Spleen (tissue), 11 donors: ENCODE measurements at regions not wholly inside any gene's neighbourhood (a gene's known extent, or its start where the extent isn't known, plus 50 kb on each side); places are given as distances from the start of the nearest gene placed in this dataset.

Source experiments
- DNase-seq: peaks from one replicate; pipeline ENCODE4 v3.0.0-alpha.2; 2020
- H3K27ac ChIP-seq, 8 donors: fragments of 200-600 bp; sonication (generic) in 7 of 8; 1 replicate in 4 of 8; 2 replicates in 4 of 8; pipeline versions ENCODE4 v1.5.0 to v1.8.0; 2016 to 2021; ENCODE audit warnings: inconsistent platforms in 4 of 8, mild to moderate bottlenecking in 4 of 8, moderate library complexity in 1 of 8
- H3K27me3 ChIP-seq, 7 donors: fragments of 200-600 bp; sonication (generic) in 6 of 7; replicated peaks in 1 of 7; 1 replicate in 4 of 7; 2 replicates in 3 of 7; pipeline versions ENCODE4 v1.5.0 to v1.8.0; 2016 to 2021; ENCODE audit warnings: inconsistent platforms in 3 of 7, mild to moderate bottlenecking in 1 of 7
- H3K36me3 ChIP-seq, 6 donors: fragments of 200-600 bp; sonication (generic) in 5 of 6; 1 replicate in 4 of 6; 2 replicates in 2 of 6; pipeline versions ENCODE4 v1.5.0 to v1.8.0; 2016 to 2021; ENCODE audit warnings: inconsistent platforms in 2 of 6
- H3K4me1 ChIP-seq, 6 donors: fragments of 200-600 bp; sonication (generic) in 5 of 6; 1 replicate in 3 of 6; 2 replicates in 3 of 6; pipeline versions ENCODE4 v1.5.0 to v1.8.0; 2016 to 2021; ENCODE audit warnings: inconsistent platforms in 3 of 6
- H3K4me3 ChIP-seq, 8 donors: fragments of 200-600 bp; sonication (generic) in 7 of 8; 1 replicate in 4 of 8; 2 replicates in 4 of 8; pipeline versions ENCODE4 v1.5.0 to v1.8.0; 2016 to 2021; ENCODE audit warnings: inconsistent platforms in 4 of 8, mild to moderate bottlenecking in 4 of 8, moderate library complexity in 2 of 8
- H3K9me3 ChIP-seq, 8 donors: fragments of 200-600 bp; sonication (generic) in 7 of 8; 1 replicate in 4 of 8; 2 replicates in 4 of 8; pipeline versions ENCODE4 v1.5.0 to v1.8.0; 2016 to 2021; ENCODE audit warnings: inconsistent platforms in 4 of 8
- CTCF ChIP-seq, 11 experiments: fragments of 200-600 bp in 7 of 11; fragments of 450-650 bp in 4 of 11; sonication (generic) in 4 of 11; IDR thresholded peaks in 8 of 11; conservative IDR thresholded peaks in 3 of 11; 1 replicate in 7 of 11; 2 replicates in 4 of 11; pipeline versions ENCODE4 v1.4.0 to v1.8.0; 2016 to 2021; ENCODE audit warnings: antibody characterized with exemption in 11 of 11, inconsistent platforms in 4 of 11, mild to moderate bottlenecking in 1 of 11
- POLR2A ChIP-seq, 3 donors: fragments of 450-650 bp; IDR thresholded peaks; one replicate each; pipeline ENCODE4 v1.5.1; 2017; ENCODE audit warnings: antibody characterized with exemption in 3 of 3, mild to moderate bottlenecking in 1 of 3
- POLR2AphosphoS5 ChIP-seq, 3 donors: sonication (generic); formaldehyde crosslinking; IDR thresholded peaks; one replicate each; pipeline ENCODE4 v1.5.1; 2017; ENCODE audit warnings: antibody characterized with exemption in 3 of 3
- WGBS, 5 donors: extraction: QIAGEN DNeasy Blood & Tissue Kit in 3 of 5; methylation state at CpG; one replicate each; pipeline versions ENCODE4 v1.1.5 to v1.1.7; 2013 to 2018; 5-methylcytosine and 5-hydroxymethylcytosine counted together
- intact Hi-C: fragments of 100-400 bp; cut with DNase I; formaldehyde crosslinking; loops from one replicate; pipeline ENCODE4 v1.15.0; 2023; ENCODE audit warnings: low total_unique reads
- donor health status: healthy with polysubstance abuse.
- donor health status: DM: no; HTN: no; CAD: no; lungs with moderate emphysema.
- donor health status: DM: no; HTN: no; CAD: no.
- donor health status: Bipolar disorder and iron deficiency.
- donor health status: healthy.
- donor health status: DM: no; HTN: no; CAD: no.
- donor health status: DM: yes; HTN: yes; CAD: no.

DNA sequence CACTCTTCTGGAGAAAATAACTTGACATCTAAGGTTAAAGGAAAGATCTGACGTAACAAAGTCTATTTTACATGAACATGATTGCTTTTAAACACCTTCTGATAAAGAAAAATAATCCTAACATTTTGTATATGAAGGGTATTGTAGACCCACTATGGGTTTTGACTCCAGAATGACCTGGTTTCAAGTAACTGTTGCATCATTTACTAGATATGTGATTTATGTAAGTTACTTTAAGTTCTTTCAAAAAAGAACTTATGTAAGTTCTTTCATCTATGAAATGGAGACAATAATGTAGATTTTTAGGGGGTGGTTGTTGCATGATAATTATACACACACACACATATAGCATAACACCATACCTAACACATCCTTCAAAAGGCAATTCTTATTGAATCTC, 147.6 kb upstream of the MIR17HG start:
- WGBS, 5 donors: 80 to 89% (median 86%) methylated on average over 1 of the region's 1 CpG
- H3K36me3 ChIP-seq: no peaks in the 10 kb centered on the region
- no peaks in the 10 kb centered on the region for H3K4me1 ChIP-seq
- H3K9me3 ChIP-seq: no peaks in the 10 kb centered on the region
- intact Hi-C loops: no loop called here
- H3K27ac ChIP-seq: no peak overlapping the region
- no peaks in the 10 kb centered on the region for H3K27me3 ChIP-seq
- H3K4me3 ChIP-seq: no peak overlapping the region
- TF ChIP-seq POLR2A (IDR thresholded peaks at IDR 0.05) (no peak), CTCF (IDR thresholded peaks at IDR 0.05 in 8 of 11, conservative IDR thresholded peaks at IDR 0.05 in 3 of 11) (no peak), POLR2AphosphoS5 (IDR thresholded peaks at IDR 0.05) (no peak)
- DNase-seq: no peak

DNA sequence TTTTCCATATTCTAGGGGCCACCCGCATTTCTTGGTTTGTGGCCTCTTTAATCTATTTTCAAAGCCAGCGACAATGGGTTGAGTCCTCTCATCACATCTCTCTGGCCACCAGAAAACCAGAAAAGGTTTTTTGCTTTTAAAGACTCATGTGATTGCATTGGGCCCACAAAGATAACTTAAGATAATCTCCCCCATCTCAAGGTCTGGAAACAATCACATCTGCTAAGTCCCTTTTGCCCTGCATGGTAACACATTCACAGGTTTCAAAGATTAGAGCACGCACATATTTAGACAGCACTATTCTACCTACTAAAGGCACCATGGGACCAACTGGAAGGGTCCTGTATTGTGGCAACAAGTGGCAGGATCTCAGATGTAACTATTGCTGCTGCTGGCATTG, 147.0 kb upstream of the MIR17HG start:
- no peak for DNase-seq
- Histone ChIP-seq H3K9me3 (no peaks in the 10 kb centered on the region), H3K27me3 (no peaks in the 10 kb centered on the region), H3K27ac (no peak overlapping the region), H3K4me1 (no peaks in the 10 kb centered on the region), H3K36me3 (no peaks in the 10 kb centered on the region), H3K4me3 (no peak overlapping the region)
- intact Hi-C loops: no loop called here
- TF ChIP-seq CTCF (IDR thresholded peaks at IDR 0.05 in 8 of 11, conservative IDR thresholded peaks at IDR 0.05 in 3 of 11) (no peak), POLR2A (IDR thresholded peaks at IDR 0.05) (no peak), POLR2AphosphoS5 (IDR thresholded peaks at IDR 0.05) (no peak)
- WGBS, 5 donors: 73 to 88% (median 85%) methylated on average over 3 of the region's 3 CpGs

DNA sequence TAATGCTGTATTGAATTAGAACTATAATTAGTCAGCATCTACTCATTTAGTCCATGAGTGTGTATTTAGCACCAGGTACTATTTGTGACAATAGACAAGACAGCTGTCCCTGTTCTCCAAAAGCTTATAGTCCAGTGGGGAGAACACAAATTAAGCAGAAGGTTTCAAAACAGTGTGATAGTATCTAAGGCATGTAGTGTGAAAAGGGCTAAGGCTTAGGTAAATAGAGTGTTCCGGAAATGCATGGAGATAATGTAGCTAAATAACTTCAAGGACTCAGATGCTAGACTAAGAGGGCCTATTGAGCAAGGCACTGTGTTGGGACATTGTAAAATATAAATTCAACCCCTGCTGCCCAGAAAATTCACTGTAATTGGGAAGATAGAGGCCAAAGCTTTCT, 144.1 kb upstream of the MIR17HG start:
- H3K4me3 ChIP-seq: no peak overlapping the region
- H3K27ac ChIP-seq: no peak overlapping the region
- H3K36me3 ChIP-seq: no peaks in the 10 kb centered on the region
- WGBS, 5 donors: 76 to 97% (median 89%) methylated on average over 1 of the region's 1 CpG
- H3K27me3 ChIP-seq: no peaks in the 10 kb centered on the region
- H3K4me1 ChIP-seq: no peaks in the 10 kb centered on the region
- DNase-seq: no peak
- H3K9me3 ChIP-seq: no peaks in the 10 kb centered on the region
- intact Hi-C loops: no loop called here
- TF ChIP-seq POLR2A (IDR thresholded peaks at IDR 0.05) (no peak), POLR2AphosphoS5 (IDR thresholded peaks at IDR 0.05) (no peak), CTCF (IDR thresholded peaks at IDR 0.05 in 8 of 11, conservative IDR thresholded peaks at IDR 0.05 in 3 of 11) (no peak)

DNA sequence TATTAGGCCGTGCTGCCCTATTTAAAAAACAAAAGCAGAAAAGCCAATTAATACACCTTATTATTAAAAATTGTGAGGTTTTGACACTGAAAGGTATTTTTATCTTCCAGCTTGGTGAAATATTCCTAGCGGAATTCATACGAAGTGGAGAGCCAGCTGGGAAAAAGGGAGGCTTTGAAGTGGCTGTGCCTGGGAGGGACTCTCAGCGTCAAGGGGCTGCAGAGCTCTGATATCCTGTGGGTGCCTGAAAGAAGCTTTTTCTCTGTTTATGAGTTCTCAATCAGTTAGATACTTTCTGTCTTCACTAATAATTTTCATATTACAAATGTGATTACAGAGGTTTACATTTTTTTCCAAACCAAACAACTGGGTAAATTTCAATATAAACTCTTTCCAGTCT, 140.2 kb upstream of the MIR17HG start:
- H3K27ac ChIP-seq: no peak overlapping the region
- no peaks in the 10 kb centered on the region for H3K9me3 ChIP-seq
- TF ChIP-seq CTCF (IDR thresholded peaks at IDR 0.05 in 8 of 11, conservative IDR thresholded peaks at IDR 0.05 in 3 of 11): no peak
- no peak for DNase-seq
- H3K4me1 ChIP-seq: no peaks in the 10 kb centered on the region
- no peak overlapping the region for H3K4me3 ChIP-seq
- no peaks in the 10 kb centered on the region for H3K36me3 ChIP-seq
- intact Hi-C loops: no loop called here
- H3K27me3 ChIP-seq: no peaks in the 10 kb centered on the region
- 69 to 80% (median 77%) methylated on average over 4 of the region's 4 CpGs for WGBS, 5 donors
